WERI-Rb-1 (cell line): ENCODE measurements at regions not wholly inside any gene's neighbourhood (a gene's known extent, or its start where the extent isn't known, plus 50 kb on each side); places are given as distances from the start of the nearest gene placed in this dataset.

Experiments
- DNase-seq: peaks from one replicate; pipeline ENCODE4 v3.0.0-alpha.2; 2020
- H3K27ac ChIP-seq: fragments of 250-450 bp; sonication (Bioruptor Pico); 2 replicates; pipeline ENCODE4 v1.5.1; 2020; ENCODE audit warnings: mild to moderate bottlenecking, moderate library complexity
- H3K27me3 ChIP-seq: fragments of 250-450 bp; sonication (Bioruptor Pico); 2 replicates; pipeline ENCODE4 v1.5.1; 2021; ENCODE audit warnings: mild to moderate bottlenecking, low read depth, moderate library complexity; ENCODE audit not compliant: insufficient read depth, severe bottlenecking
- H3K36me3 ChIP-seq: fragments of 250-450 bp; sonication (Bioruptor Pico); 2 replicates; pipeline ENCODE4 v1.5.1; 2020; ENCODE audit warnings: mild to moderate bottlenecking, moderate library complexity
- H3K4me3 ChIP-seq: 2 replicates; pipeline ENCODE4 v1.5.1; 2011; ENCODE audit warnings: low read depth, mild to moderate bottlenecking, control low read depth, low read length
- H3K9me3 ChIP-seq: fragments of 250-450 bp; sonication (Bioruptor Pico); 2 replicates; pipeline ENCODE4 v1.5.1; 2021; ENCODE audit warnings: mild to moderate bottlenecking, moderate library complexity; ENCODE audit not compliant: severe bottlenecking
- CTCF ChIP-seq: IDR thresholded peaks from 2 replicates; pipeline ENCODE4 v1.5.1; 2011; ENCODE audit warnings: low read depth, mild to moderate bottlenecking, control low read depth, inconsistent platforms, low read length

GRCh38 chr20:20796766-20797440 is 84.5 kb upstream of the RALGAPA2 start:
- H3K4me3 ChIP-seq, result no peak overlapping the region
- H3K27me3 ChIP-seq, result no peaks in the 10 kb centered on the region
- no peaks in the 10 kb centered on the region for H3K36me3 ChIP-seq
- no peak for TF ChIP-seq CTCF
- H3K9me3 ChIP-seq, result no peaks in the 10 kb centered on the region
- H3K27ac ChIP-seq, result no peak overlapping the region
- DNase-seq, result no peak

GRCh38 chr20:20795721-20796120 is 83.3 kb upstream of the RALGAPA2 start:
- DNase-seq, result no peak
- H3K27me3 ChIP-seq, result no peaks in the 10 kb centered on the region
- no peaks in the 10 kb centered on the region for H3K9me3 ChIP-seq
- no peaks in the 10 kb centered on the region for H3K36me3 ChIP-seq
- no peak for TF ChIP-seq CTCF
- H3K4me3 ChIP-seq, result no peak overlapping the region
- H3K27ac ChIP-seq, result no peak overlapping the region

GRCh38 chr20:20795119-20795518 is 82.7 kb upstream of the RALGAPA2 start:
- Histone ChIP-seq H3K27ac (no peak overlapping the region), H3K4me3 (no peak overlapping the region), H3K9me3 (no peaks in the 10 kb centered on the region), H3K36me3 (no peaks in the 10 kb centered on the region), H3K27me3 (no peaks in the 10 kb centered on the region)
- no peak for DNase-seq
- TF ChIP-seq CTCF, result no peak

GRCh38 chr20:20793591-20793990 is 81.1 kb upstream of the RALGAPA2 start:
- H3K36me3 ChIP-seq, result no peaks in the 10 kb centered on the region
- H3K9me3 ChIP-seq, result no peaks in the 10 kb centered on the region
- H3K27ac ChIP-seq, result no peak overlapping the region
- TF ChIP-seq CTCF, result no peak
- H3K27me3 ChIP-seq, result no peaks in the 10 kb centered on the region
- no peak overlapping the region for H3K4me3 ChIP-seq
- DNase-seq, result no peak

- Histone ChIP-seq H3K36me3 (no peaks in the 10 kb centered on the region), H3K4me3 (no peak overlapping the region), H3K9me3 (peaks cover under 1% of the 10 kb centered on the region), H3K27ac (no peak overlapping the region), H3K27me3 (no peaks in the 10 kb centered on the region)
- no peak for TF ChIP-seq CTCF
- no peak for DNase-seq
Observed at GRCh38 chr20:20791664-20792568, 79.5 kb upstream of the RALGAPA2 start.
